CD4-positive, alpha-beta T cell treated with Interleukin-6 at 100 ng/mL for 8 hours (primary cell): ENCODE measurements at regions not wholly inside any gene's neighbourhood (a gene's known extent, or its start where the extent isn't known, plus 50 kb on each side); places are given as distances from the start of the nearest gene placed in this dataset.

Experiments used
- DNase-seq: peaks from one replicate; pipeline ENCODE4 v3.0.0-alpha.2; 2020; ENCODE audit warnings: mixed read lengths, low spot score

- no peak for DNase-seq
Measured at GRCh38 chrX:69362856-69363255, 141.3 kb upstream of the NALF2 start.

GRCh38 chrX:69362354-69362753 lies 141.8 kb upstream of the NALF2 start:
- no peak for DNase-seq

GRCh38 chrX:69361311-69361845 lies 142.7 kb upstream of the NALF2 start:
- no peak for DNase-seq

- no peak for DNase-seq
Measured at GRCh38 chrX:69357317-69357716, 146.8 kb upstream of the NALF2 start.

GRCh38 chrX:69324851-69325250 lies 159.6 kb upstream of the PJA1 start:
- no peak for DNase-seq

GRCh38 chrX:69323786-69324720 lies 158.8 kb upstream of the PJA1 start:
- no peak for DNase-seq

DNA sequence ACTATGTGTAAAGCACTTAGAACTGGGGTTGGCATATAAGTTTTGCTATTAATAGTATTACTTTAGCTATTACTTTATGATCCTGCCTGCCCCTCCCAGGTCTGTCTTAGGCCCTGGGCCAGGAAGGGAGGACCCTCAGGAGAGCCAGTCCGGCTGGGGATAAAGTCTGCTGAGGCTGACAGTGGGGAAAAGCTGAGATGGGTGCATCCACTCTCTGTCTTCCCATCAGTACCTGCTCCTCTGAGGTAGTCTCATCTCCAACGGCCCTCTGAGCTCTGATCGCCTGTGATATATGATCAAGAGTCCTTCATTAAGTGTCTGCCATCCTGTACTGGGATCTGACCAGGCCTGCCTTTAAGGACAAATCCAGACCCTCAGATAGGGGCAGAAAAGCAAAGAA lies 156.5 kb upstream of the PJA1 start:
- no peak for DNase-seq

DNA sequence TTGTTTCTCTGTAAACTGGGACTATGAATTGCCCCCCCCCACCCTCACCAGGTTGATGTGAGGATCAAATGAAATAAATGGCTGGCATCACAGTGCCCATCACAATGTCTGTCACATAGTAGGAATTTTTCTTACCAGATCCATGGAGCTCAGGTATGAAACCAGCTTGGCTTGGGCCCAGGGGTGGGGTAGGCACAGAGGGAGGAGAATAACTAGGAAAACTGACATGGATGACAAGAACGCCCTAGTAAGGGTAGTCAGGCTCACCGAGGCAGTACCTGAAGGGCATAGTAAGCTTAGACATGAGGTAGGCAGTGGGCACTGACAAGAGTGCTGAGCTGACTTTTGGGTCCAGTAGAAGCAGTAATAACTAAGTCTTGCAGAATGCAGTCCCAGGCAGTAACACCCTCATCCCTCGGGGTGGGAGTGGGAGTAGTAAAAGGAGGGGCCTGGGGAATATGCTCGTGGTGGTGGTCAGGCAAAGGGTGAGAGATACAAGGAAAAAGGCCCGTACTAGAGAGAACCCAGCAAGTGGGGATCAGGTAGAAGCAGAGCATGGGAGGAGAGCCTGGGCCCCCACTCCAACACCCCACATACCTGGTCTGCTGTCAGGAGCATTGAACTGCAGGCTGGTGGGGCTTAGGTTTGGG lies 155.9 kb upstream of the PJA1 start:
- DNase-seq, result no peak

DNA sequence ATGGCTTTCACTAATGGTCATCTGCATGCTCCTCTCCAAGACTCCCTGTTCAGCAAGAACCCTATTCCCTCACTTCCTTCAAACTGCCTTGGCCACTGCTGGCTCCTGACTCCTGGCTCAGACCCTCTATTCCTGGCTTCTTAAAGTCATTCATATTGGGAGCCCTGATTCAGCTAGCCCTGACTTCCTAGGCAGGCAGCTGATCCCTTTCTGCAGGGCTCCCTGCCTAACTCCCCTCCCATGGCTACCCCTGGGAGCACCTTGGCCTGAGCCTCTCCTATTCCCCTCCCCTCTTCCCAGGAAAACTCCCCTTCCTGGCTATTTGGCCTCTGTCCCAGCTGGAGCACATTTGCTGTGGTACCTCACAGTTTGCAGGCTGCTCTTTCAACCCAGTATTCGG lies 154.9 kb upstream of the PJA1 start:
- DNase-seq, result no peak

DNA sequence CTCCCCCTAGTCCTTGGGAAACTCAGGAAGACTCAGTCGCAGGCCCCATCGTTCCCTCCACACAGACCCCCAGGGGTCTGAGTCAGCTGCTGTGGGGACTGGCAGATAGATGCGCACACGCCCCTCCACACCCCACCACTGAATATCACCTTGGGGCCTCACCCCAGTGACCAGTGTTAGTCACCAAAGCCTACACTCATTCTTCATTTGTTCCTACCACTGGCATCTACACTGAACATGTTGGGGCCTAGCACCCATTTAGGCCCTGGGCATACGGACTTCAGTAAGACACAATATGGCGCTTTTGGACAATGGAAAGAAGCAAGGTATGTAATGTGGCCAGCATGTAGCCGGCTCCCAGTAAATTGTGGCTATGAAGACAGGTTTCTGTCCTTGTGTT lies 154.1 kb upstream of the PJA1 start:
- no peak for DNase-seq

- DNase-seq, result no peak
Measured at GRCh38 chrX:69318651-69319340, 153.5 kb upstream of the PJA1 start.

GRCh38 chrX:69317721-69318120 lies 152.5 kb upstream of the PJA1 start:
- DNase-seq, result no peak

DNA sequence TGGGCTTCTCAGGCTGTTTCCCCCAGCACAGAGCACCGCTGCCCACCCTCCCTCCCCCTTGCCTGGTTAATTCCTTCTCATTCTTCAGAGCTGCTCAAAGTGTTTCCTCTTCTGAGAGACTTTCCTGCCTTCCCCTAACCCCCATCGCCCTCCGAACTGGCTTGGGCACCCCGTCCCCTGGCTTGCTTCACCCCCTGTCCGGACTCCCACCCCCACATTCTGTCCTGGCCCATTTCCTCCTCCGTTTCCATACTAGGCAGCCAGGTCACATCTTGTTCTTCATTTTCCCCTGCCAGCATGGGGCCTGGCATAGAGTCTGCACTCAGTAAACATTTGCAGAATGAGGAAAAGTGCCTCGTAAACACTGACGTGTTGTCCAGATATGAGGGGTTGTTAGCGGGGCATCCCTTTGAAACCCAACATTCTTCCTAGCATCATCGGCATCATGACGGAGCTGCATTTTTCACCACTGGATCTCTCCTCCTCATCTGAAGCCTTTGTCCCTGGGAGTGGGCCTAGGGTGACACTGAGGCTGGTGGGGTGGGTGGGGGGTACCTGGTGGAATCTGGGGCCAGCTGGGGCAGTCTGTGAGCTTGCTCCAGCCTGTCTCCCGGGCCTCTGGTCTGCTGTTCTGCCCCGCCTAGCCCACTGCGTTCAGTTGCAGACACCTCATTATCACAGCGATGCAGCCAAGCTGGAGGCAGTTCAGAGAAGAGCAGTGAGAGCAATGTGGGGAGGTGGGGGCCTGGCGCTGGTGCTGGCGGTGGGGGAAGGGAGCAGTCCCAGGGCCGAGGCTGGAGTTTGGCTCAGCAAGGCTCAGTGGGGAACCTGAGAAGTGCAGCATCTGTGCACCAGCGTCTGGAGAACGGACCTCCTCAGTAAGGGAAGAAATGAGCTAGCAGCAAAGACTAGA lies 149.4 kb upstream of the PJA1 start:
- no peak for DNase-seq

DNA sequence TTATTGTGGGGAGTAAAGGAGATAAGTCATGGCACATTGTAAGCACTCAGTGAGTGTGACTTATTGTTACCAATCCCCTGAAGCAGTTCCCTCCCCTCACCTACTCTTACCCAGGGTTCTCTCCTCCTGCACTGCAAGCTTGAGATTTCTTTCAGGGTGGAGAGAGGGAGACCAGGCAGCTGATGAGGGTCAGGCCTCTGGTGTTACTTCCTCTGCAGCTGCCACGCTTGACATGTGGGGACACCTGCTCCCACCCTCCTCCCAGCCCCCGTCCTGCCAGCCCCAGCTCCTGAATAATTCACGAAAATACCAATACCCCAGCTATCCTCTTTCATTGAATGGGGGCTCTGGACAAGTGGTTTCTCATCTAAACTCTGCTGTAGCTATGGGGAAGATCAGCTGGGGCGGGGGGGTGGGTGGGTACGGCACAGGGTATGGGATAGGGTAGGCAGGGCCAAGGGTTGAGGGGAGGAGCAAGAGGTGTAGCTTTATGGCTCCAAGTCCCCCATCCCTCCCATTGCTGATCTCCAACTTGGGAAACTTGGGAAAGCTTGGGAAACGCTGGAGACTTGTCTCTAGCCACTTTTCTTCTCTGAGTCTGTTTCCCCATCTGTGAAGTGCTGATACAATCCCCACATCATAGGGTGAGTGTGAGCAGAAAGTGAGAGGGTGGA lies 148.5 kb upstream of the PJA1 start:
- DNase-seq, result no peak

GRCh38 chrX:69311936-69312670 lies 146.8 kb upstream of the PJA1 start:
- DNase-seq, result no peak

- DNase-seq, result no peak
Measured at GRCh38 chrX:69309074-69309792, 144.0 kb upstream of the PJA1 start.

GRCh38 chrX:69307756-69308155 lies 142.5 kb upstream of the PJA1 start:
- DNase-seq, result no peak

- DNase-seq, result no peak
Measured at GRCh38 chrX:69307029-69307428, 141.8 kb upstream of the PJA1 start.

- no peak for DNase-seq
Measured at GRCh38 chrX:69306063-69306404, 140.8 kb upstream of the PJA1 start.
